ENCODE measurements at regions not wholly inside any gene's neighbourhood (a gene's known extent, or its start where the extent isn't known, plus 50 kb on each side); places are given as distances from the start of the nearest gene placed in this dataset.

DNA sequence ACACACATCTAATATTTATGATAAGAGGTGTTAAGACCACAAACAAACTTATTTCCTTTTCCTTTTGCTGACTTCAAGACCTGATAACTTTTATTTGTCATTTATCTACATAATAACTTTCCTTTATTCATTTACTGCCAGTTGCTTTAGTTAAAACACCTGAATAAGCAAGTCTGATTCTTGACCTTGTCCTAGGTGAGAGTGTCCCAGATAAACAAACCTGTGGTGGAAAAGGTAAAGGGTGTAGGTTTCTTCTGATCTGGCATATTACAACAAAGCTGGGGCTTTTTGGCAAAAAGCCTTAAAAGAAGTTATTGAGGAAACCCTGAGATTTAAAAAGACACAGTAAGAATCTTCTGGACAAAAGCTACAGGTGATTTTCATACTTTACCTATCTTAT lies 191.5 kb downstream of the ZBBX start:
- no peak for DNase-seq (ENCODE audit: low read depth)

DNA sequence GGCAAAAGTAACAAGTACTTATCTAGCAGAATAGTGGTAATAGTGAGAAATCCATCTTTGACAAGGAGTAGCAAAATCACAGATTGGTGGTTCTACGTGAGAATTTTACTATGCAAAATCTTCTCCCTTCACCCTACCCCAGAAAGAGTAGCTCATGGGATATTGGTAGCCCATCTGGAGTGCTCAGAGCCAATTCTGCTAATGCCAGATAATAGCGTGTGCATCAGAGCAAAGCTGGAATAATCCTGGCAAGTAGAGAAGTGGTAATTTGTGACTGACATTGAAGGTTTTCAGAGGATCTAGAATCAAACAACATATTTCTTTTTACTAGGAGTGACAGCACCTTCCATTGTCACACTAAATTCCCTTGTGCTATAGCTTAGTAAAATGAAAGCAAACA lies 192.9 kb downstream of the ZBBX start:
- no peak for DNase-seq (ENCODE audit: low read depth)

DNA sequence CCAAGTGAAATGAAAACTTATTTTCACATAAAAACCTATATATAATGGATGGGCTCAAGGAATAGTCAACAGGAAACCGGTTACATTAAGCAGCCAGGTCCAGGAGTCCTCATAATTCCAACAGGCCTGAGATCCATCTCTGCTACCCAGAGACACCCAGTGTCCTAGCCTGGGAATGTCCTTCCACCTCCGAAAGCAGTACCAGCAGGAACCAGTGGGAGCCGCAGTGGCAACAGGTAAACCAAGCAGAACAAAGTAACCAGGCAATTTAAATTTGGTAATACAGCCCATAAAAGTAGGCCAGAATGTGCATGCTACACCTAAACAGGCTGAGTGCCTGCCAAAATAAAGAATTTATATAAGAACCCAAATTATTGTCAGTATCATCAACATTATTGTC lies 195.6 kb downstream of the ZBBX start:
- no peak for DNase-seq (ENCODE audit: low read depth)

DNA sequence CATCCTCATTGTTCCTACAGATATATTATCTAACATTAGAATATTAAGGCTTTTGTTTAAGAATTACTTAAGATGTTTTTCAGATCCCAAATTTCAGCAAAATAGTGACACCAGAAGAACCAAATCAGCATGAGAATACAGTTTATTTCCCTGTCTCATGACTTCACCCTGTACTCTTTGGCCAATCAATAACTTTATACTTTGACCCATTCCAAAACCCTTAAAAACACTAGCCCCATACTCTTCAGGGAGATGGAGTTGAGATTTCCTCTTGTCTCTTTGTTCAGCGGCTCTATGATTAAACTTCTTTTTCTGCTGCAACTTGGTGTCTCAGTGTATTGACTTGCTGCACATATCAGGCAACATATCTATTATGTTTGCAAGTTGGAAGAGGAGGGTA lies 207.7 kb downstream of the ZBBX start:
- no peak for DNase-seq (ENCODE audit: low read depth)

DNA sequence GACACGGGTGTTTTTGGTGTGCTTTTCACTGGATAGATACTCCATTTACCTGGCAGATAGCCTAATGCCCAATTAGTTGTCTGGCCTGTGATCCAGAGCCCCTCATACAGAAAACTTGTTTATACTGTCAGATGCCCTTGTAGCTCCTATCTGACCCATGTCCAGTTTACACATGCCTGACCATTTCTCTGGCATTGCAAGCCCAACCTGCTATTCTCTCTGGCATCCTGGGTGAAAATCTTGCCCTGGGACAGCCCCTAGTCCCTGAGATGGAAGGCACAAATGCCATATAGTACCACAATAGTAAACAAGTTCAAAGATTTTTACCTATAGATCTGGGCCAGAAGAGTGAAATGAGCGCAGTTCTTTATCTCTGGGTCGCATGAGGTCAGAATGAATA lies 212.6 kb downstream of the ZBBX start:
- DNase-seq (ENCODE audit: low read depth), result no peak

DNA sequence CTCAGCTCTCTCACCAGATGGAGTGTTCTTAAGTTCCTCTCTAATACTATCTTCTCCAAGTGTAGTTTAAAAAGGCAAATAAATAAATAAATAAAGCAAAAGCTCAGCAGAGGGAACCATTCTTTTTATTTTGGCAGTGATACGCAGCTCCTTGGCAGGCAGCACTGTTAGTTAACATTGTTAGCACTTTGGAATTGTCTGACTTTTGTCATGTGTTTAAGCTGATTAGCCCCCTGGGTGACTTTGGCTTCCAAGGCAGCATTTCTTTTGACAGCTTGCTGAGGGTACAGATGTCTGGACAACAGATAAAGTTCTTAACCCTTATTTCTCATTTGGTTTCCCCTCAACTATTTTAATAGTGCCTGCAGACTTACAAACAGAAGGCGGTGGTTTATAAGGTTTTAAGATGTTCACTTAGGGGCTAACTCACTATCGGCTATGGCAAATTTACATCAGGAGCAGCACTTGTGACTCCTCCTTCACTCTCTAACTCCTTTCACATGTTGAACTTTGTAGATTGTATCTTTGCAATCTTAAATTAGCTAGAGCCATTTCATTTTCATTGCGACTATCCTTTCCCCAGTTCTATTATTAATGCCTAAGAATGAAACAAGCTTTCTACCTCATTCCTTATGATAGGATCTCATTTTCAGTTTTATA lies 213.4 kb downstream of the ZBBX start:
- no peak for DNase-seq (ENCODE audit: low read depth)

DNA sequence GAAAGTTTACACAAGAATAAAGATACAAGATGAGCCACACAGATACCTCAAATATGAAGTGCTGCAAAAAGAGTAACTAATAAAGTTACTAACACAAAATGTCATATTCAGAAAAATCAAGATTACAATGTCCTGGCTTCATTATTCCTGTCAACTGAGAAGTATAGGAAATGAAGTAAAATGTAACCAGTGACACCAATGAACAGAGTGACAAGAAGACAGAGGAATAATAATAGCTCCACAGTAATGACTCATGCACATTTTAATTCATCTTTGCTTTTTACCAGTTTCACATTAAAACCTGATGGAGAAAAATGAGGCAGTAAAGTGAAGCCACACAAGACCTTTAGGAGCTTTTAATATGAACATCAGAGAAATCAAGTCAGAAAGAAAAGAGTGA lies 214.1 kb downstream of the ZBBX start:
- DNase-seq (ENCODE audit: low read depth), result no peak

DNA sequence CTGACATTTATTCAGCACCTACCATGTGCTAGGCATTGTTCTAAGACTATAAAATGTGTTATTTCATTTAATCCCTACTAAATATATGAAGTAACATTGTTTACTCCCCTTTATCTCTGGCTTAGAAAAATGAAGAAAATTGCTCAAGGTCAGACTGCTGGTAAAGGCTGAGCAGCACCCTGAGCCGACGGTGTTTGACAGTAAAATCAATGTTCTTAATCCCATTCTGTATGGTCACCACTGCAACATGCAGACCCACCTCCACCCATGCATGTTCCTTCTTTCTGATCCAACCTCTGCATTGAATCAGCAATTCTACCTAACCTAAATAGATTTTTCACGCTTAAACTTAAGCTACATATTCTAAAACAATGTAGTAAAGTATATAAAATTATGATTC lies 216.5 kb downstream of the ZBBX start:
- no peak for DNase-seq (ENCODE audit: low read depth)

DNA sequence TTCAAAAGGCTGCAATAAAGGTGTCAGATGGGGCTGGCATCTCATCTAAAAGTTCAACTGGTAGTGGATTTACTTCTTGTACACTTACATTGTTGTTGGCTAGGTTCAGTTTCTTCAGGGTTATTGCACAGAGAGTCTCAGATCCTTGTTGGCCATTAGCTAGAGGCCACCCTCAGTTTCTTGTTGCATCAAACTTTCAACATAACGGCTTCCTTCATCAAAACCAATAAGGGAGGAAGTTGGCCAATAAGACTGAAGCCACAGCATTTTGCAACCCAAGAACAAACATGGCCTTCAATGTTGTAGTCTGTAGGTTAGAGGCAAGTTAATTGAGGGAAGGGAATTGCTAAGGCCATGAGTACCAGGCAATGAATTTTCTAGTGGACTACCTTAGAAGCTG lies 218.0 kb downstream of the ZBBX start:
- DNase-seq (ENCODE audit: low read depth), result no peak

DNA sequence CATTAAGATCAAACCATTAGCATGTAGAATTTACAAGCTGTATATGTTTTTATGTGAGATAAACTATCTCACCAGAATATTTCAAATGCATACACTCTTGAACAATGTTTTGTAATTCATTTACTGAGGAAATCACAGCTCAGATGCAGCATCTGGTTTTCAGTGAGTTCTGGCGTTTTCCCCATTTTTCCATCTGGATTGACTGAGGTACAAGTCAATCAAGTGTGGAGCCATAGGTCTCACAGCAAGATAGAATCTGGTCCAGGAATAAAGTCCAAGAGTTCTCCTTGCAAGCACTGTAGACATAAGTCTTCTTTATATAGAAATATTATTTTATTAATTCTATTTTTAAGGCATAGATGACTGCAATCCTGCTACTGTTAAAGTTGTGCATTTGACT lies 219.3 kb downstream of the ZBBX start:
- DNase-seq (ENCODE audit: low read depth), result no peak

DNA sequence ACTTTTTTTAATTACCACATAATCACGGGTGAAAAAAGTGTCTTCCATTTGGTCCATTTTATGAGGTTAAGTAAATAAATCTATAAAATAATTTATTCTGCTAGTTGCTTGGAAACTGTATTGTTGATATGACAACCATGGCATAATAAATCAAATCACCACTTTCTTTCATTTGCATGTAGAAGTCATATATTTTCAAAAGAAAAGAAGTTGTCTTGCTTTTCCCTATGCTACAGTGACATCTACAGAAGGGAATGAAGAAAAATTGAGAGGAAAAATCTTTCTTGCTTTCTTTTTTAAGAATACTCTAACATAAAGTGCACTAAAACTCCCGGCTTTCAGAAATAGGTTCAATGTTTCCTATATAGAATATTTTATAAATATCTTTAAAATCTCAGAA lies 228.5 kb downstream of the ZBBX start:
- DNase-seq (ENCODE audit: low read depth), result no peak

DNA sequence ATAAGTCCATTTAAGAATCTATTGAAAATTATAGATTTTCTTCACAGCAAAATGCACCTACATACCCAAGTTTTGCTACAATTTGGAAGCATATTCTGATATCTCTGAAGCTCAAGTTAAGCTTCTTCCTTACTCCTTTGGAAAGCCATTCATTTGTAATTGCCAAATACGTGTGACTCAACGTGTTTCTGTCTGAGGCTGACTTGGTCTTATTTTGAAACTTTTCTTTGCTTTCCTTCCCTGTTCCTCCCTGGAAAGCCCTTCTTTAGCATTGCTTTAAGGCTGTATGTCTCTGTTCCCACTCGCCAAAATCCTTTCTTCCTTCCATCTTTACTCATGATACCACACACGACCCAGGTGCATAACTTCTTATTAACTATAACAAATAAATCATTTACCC lies 232.0 kb downstream of the ZBBX start:
- no peak for DNase-seq (ENCODE audit: low read depth)

DNA sequence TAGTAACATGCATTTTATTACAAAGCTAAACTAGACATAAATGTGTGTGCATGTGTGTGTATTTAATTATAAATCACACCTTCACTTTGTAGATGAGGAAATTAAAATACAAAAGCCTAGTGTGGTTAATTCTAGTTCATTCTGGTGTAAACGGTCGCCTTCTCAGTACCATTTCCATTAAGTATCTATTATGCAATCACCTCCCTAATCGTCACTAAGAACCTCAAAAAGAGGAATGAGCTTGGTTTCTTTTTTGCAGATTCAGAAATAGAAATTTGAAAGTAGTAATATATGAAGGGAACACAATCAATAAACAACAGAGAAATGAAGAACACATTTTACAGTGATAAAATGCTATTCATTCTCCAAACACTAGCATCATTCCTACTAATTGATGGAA lies 233.2 kb downstream of the ZBBX start:
- DNase-seq (ENCODE audit: low read depth), result no peak

DNA sequence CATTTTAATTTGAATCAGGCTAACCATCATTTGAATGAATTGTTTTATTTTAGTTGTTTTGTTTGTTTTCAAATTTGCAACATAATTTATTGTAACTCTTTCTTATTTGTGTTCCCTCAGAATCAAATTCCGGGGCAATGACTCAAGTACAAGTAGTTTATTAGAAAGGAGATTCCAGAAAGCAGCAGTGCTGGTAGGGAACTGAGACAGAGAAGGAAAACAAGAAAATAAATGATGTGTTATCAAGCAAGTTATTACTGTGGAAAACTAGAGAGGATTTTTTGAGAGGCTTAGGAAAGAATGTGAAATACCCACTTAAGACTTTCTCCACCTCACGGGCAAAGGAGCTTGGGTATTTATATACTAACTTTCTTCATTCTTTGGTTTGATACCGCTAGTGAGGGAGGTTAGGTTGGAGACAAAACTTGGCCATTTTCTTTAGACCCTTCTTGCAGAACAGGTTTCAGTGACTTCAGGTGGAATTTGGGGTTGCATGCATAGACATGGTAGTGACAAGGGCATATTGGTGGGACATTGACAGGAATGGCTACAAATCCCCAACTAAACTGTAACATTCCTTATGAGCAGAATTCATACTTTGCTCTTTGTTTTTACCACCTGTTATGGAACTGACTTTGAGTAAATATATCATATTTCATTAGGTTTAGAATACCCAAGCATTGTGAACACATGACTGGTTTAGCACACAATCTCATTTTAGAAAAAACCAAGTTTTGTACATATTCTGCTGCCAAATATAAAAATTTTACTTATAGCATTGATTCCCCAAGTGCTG lies 254.3 kb downstream of the ZBBX start:
- no peak for DNase-seq (ENCODE audit: low read depth)

DNA sequence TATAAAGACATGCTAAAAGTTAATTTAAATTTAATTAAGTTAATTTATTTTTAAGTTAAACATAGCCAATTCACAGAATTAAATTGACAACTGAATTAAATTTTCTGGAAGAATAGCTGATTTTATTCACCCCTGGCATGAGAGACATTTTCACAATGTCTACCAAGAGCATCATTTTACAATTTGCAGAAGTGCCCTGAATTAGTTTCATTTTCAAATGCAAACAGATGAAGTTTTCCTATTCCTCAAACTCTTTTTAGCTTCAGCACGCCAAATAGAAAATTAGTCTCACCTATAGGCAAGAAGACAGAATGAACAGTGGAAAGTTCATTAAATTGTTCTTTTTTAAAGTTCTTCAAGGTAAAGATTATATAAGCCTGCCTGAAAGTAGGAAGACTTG lies 259.3 kb downstream of the ZBBX start:
- no peak for DNase-seq (ENCODE audit: low read depth)

DNA sequence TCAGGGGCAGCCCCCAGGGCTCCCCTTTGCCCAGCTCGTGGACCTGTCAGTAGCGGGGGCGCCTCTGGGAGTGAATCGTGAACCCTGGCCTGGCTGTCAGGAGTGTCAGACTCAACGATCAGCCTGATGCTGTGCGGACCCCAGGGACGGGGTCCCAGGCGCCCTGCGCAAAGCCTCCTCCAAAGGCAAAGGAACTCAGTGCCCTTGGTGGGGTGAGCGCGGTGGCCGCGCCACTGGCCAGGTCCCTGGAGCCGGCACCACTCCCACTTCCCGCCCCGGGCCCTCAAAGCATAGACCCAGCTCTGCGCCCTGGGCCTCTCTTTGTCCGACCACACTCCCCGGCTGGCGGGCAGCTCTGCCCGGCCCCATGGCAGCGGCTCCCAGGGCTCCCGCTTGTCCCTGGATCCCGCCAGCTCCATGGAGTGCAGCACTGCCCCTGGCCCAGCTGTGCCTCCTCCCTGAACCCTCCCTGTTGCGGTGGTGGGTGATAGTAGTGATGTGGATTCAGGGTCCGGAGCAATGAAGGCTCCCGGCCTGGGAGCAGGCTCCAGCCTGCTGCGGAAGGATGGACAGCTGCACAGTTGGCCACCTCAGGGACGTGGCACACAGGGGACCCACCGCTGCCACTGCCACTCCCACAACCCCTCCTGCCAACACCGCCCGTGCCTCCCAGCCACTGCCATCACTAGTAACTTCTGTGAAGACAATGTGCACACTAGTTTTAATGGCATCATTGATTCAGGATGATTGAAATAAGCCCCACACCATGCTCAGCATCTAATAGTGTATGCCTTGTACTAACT lies 263.8 kb downstream of the ZBBX start:
- no peak for DNase-seq (ENCODE audit: low read depth)

DNA sequence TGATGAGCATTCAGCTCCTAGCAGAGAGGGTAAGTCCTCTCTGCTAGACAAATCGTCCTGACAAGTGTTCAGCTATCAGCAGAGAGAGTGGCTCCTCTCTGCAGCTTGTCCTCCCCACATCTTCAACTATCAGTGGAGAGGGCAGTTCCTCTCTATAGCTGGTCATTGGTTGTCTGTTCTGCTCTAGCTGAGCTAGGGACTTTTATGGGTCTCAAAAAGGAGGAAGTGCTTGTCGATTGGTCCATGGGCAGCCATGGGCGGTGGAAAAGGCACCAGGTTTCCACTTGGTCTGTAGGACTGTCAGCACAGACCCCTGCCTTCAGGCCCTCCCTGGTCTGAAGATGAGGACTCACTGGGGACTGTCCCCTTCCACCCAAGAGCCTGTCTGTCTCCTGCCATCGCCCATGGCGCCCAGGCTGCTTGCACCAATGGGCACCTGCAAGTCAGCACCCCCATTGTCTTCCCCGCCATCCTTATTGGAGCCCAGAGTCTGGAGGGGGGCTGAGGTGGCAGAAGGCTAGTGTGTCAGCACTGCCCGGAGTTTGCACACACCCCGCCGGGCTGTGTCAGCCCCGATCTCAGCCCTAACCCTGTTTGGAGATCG lies 264.7 kb downstream of the ZBBX start:
- DNase-seq (ENCODE audit: low read depth), result no peak

DNA sequence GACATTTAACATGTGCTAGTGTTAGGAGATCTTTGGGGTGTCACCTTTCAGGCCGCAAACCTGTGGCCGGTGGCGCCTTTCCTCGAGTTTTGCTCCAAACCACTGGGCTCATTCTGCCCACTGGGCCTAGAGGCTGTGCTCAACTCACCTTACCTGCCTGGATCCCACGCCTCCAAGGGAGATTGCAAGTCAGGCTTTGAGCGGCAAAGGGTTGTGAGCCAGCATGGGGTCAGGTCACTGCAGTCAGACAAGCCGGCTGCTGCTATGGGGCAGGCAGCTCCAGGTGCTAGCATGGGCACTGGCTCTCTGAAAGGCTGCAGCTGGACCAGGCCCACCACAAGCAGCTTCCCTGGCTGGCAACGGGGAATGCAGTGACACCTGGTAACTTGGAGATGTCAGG lies 265.5 kb downstream of the ZBBX start:
- DNase-seq (ENCODE audit: low read depth), result no peak

DNA sequence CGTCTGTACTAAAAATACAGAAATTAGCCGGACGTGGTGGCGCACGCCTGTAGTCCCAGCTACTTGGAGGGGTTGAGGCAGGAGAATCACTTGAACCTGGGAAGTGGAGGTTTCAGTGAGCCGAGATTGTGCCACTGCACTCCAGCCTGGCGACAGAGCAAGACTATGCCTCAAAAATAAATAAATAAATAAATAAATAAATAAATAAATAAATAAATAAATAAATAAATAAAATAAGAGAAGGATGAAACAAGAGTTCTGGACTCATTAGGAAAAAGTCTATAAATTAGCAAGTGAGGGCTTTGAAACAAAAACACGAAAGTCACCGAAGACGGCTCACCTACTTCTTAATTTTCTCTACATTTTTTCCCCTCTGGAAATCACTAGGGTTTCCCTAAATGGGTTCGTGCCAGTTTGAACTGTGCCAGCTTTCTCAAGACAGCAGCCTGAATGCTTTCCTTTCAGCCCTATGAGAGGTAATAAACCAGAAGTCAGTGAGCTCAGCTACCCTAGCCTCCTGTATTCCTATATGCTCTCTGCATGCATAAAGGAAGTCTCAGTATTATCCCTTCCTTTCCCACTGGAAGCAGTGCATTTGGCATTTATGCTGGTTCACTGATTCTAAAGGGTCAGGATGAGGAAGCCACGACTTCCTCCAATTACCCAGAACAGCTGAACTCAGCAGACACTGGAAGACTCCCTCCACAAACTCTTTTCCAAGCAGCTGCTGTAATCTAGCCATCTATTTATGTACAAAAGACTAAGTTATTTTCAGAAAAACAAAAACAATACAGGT lies 266.9 kb downstream of the ZBBX start:
- no peak for DNase-seq (ENCODE audit: low read depth)

DNA sequence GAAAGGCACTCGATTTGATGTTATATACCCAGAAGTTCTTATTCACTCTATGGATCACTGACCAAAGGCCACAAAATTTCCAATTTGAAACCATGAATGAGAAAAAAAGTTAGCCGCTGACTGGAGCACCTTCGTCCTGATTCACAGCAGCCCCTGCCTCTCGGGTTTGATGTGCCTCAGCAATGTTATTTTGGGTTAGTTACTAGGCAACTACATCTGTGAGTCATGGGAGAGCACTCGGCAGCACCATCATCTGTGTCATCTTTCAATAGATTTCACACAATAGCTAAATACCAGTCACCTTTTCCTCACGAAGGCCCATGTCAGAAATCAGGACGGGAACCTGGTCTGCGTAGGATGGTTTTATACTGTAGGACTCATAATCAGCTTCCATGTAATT lies 269.2 kb downstream of the ZBBX start:
- no peak for DNase-seq (ENCODE audit: low read depth)

DNA sequence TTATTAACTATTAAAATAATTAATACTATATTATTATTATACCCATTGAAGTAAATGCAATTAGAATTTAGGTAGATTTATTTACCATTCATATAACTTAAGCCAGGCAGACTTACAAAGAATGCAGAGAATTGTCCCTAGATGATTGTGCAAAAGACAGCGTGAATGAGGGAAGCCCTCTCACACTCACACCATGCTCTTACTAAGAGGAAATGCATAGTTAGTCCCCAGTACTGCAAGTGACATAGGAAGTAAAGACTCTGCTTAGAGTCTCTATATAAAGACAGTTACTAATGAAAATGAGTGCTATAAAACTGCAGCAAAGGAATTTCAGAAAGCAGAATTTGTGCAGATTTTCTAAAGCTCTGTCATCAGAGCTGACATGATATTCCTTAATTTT lies 270.4 kb downstream of the ZBBX start:
- no peak for DNase-seq (ENCODE audit: low read depth)

DNA sequence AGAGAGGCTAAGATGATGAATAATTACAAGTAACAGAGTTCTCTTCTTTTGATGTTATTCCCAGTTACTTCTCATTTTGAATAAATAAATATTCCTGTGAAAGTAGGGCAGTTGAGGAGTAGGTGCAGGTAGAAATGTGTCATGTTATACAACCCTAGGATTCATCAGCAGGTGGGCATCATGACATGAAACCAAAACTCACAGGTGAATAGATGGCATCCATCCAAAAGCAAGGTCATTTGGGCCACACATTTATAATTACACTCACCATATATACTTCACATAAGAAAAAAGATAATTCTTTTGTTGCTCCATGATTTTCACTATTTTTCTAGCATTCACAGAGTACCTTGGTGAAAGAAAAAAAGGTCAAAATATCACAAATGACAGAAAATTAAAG lies 273.6 kb downstream of the ZBBX start:
- no peak for DNase-seq (ENCODE audit: low read depth)
